ENCODE measurements at regions not wholly inside any gene's neighbourhood (a gene's known extent, or its start where the extent isn't known, plus 50 kb on each side); places are given as distances from the start of the nearest gene placed in this dataset.

GRCh38 chr9:79201636-79202035 is 370.1 kb upstream of the TLE4 start:
- no peak for DNase-seq

- no peak for DNase-seq
Observed at GRCh38 chr9:79208791-79209396, 362.9 kb upstream of the TLE4 start.

GRCh38 chr9:79210541-79211243 is 361.1 kb upstream of the TLE4 start:
- DNase-seq, result no peak

- DNase-seq, result no peak
Observed at GRCh38 chr9:79213417-79214125, 358.2 kb upstream of the TLE4 start.

GRCh38 chr9:79215821-79216220 is 355.9 kb upstream of the TLE4 start:
- no peak for DNase-seq

GRCh38 chr9:79220251-79220650 is 351.5 kb upstream of the TLE4 start:
- no peak for DNase-seq

- no peak for DNase-seq
Observed at GRCh38 chr9:79220666-79221065, 351.1 kb upstream of the TLE4 start.

GRCh38 chr9:79221084-79221483 is 350.7 kb upstream of the TLE4 start:
- no peak for DNase-seq

- DNase-seq, result no peak
Observed at GRCh38 chr9:79222483-79222882, 349.3 kb upstream of the TLE4 start.

- DNase-seq, result no peak
Observed at GRCh38 chr9:79224672-79225433, 346.9 kb upstream of the TLE4 start.

- no peak for DNase-seq
Observed at GRCh38 chr9:79233542-79233941, 338.2 kb upstream of the TLE4 start.

- no peak for DNase-seq
Observed at GRCh38 chr9:79236466-79236865, 335.3 kb upstream of the TLE4 start.

GRCh38 chr9:79237861-79238260 is 333.9 kb upstream of the TLE4 start:
- DNase-seq, result no peak

GRCh38 chr9:79240774-79241173 is 331.0 kb upstream of the TLE4 start:
- DNase-seq, result no peak

GRCh38 chr9:79242489-79242888 is 329.3 kb upstream of the TLE4 start:
- DNase-seq, result no peak

- no peak for DNase-seq
Observed at GRCh38 chr9:79246170-79246569, 325.6 kb upstream of the TLE4 start.

- no peak for DNase-seq
Observed at GRCh38 chr9:79247021-79247420, 324.7 kb upstream of the TLE4 start.

- DNase-seq, result no peak
Observed at GRCh38 chr9:79250806-79251205, 321.0 kb upstream of the TLE4 start.

- DNase-seq, result no peak
Observed at GRCh38 chr9:79254900-79255650, 316.7 kb upstream of the TLE4 start.

GRCh38 chr9:79255651-79256260 is 316.0 kb upstream of the TLE4 start:
- no peak for DNase-seq

- DNase-seq, result peak; percentile 87
Observed at GRCh38 chr9:79256691-79257213, 315.0 kb upstream of the TLE4 start.

Data from renal pelvis (tissue), 1 donor.